Liver (tissue), 8 donors: ENCODE measurements at regions not wholly inside any gene's neighbourhood (a gene's known extent, or its start where the extent isn't known, plus 50 kb on each side); places are given as distances from the start of the nearest gene placed in this dataset.

ENCODE experiments used
- DNase-seq: peaks from one replicate; pipeline ENCODE4 v3.0.0-alpha.2; 2017; ENCODE audit warnings: low spot score
- H3K27ac ChIP-seq, 2 donors: one replicate each; pipeline ENCODE4 v1.7.0; 2013; ENCODE audit warnings: inconsistent platforms in 2 of 2, low read length in 2 of 2, control low read depth in 1 of 2, low read depth in 1 of 2, mild to moderate bottlenecking in 1 of 2
- H3K27me3 ChIP-seq, 4 donors: one replicate each; pipeline versions ENCODE4 v1.6.1 to v1.7.0; 2013; ENCODE audit warnings: low read length in 3 of 4, inconsistent platforms in 1 of 4, mild to moderate bottlenecking in 1 of 4, moderate library complexity in 1 of 4; ENCODE audit not compliant: control insufficient read depth in 4 of 4, insufficient read depth in 4 of 4
- H3K36me3 ChIP-seq, 4 donors: one replicate each; pipeline versions ENCODE4 v1.6.1 to v1.7.0; 2013; ENCODE audit warnings: low read length in 3 of 4, mild to moderate bottlenecking in 3 of 4, low read depth in 1 of 4, moderate library complexity in 1 of 4; ENCODE audit not compliant: control insufficient read depth in 4 of 4, insufficient read depth in 3 of 4
- H3K4me1 ChIP-seq, 4 donors: one replicate each; pipeline versions ENCODE4 v1.6.1 to v1.7.0; 2013; ENCODE audit warnings: low read length in 3 of 4, mild to moderate bottlenecking in 3 of 4, moderate library complexity in 1 of 4; ENCODE audit not compliant: control insufficient read depth in 4 of 4, insufficient read depth in 4 of 4
- H3K4me3 ChIP-seq, 3 donors: one replicate each; pipeline versions ENCODE4 v1.6.1 to v1.7.0; 2013; ENCODE audit warnings: low read length in 3 of 3, control low read depth in 1 of 3, low read depth in 1 of 3, mild to moderate bottlenecking in 1 of 3
- H3K9ac ChIP-seq, 2 donors: one replicate each; pipeline ENCODE4 v1.7.0; 2013; ENCODE audit warnings: low read length in 2 of 2, mild to moderate bottlenecking in 2 of 2, moderate library complexity in 2 of 2, control low read depth in 1 of 2, low read depth in 1 of 2
- H3K9me3 ChIP-seq, 4 donors: one replicate each; pipeline versions ENCODE4 v1.6.1 to v1.7.0; 2013; ENCODE audit warnings: low read length in 3 of 4; ENCODE audit not compliant: control insufficient read depth in 4 of 4
- EGR1 ChIP-seq, 2 donors: IDR thresholded peaks; 2 replicates each; pipeline ENCODE4 v1.6.1; 2016 to 2018; ENCODE audit warnings: antibody characterized with exemption in 2 of 2, low read depth in 2 of 2
- GABPA ChIP-seq, 2 donors: IDR thresholded peaks in 1 of 2; conservative IDR thresholded peaks in 1 of 2; 2 replicates each; pipeline ENCODE4 v1.6.1; 2016; ENCODE audit warnings: antibody characterized with exemption in 2 of 2, mild to moderate bottlenecking in 1 of 2, moderate library complexity in 1 of 2
- HNF4G ChIP-seq: IDR thresholded peaks from 2 replicates; pipeline ENCODE4 v1.6.1; 2016; ENCODE audit warnings: antibody characterized with exemption
- JUND ChIP-seq, 2 donors: IDR thresholded peaks; 2 replicates each; pipeline ENCODE4 v1.6.1; 2016; ENCODE audit warnings: antibody characterized with exemption in 2 of 2
- RXRA ChIP-seq, 2 donors: IDR thresholded peaks; 2 replicates each; pipeline ENCODE4 v1.6.1; 2017 to 2018; ENCODE audit warnings: antibody characterized with exemption in 2 of 2, mild to moderate bottlenecking in 1 of 2
- SP1 ChIP-seq: IDR thresholded peaks from 2 replicates; pipeline ENCODE4 v1.6.1; 2018; ENCODE audit warnings: antibody characterized with exemption, mild to moderate bottlenecking
- TAF1 ChIP-seq: conservative IDR thresholded peaks from 2 replicates; pipeline ENCODE4 v1.6.1; 2016; ENCODE audit warnings: antibody characterized with exemption, mild to moderate bottlenecking
- YY1 ChIP-seq: IDR thresholded peaks from 2 replicates; pipeline ENCODE4 v1.6.1; 2016; ENCODE audit warnings: antibody characterized with exemption, mild to moderate bottlenecking
- WGBS: extraction: QIAGEN DNeasy Blood & Tissue Kit; methylation state at CpG from one replicate; pipeline ENCODE4 v1.1.7; 2013; 5-methylcytosine and 5-hydroxymethylcytosine counted together
- TF ChIP-seq, protein P1 (sequence below): fragments of 150-350 bp; IDR thresholded peaks from 2 replicates; pipeline ENCODE4 v1.5.1; 2017; ENCODE audit warnings: improper control_type of control experiment, low read depth, low read length; ENCODE audit not compliant: missing input control
- TF ChIP-seq, protein P2 (sequence below): IDR thresholded peaks from 2 replicates; pipeline ENCODE4 v1.6.1; 2016; ENCODE audit warnings: antibody characterized with exemption
- TF ChIP-seq, protein P3 (sequence below): IDR thresholded peaks from 2 replicates; pipeline ENCODE4 v1.6.1; 2016; ENCODE audit warnings: antibody characterized with exemption
- TF ChIP-seq, protein P4 (sequence below): IDR thresholded peaks from 2 replicates; pipeline ENCODE4 v1.6.1; 2016; ENCODE audit warnings: antibody characterized with exemption, mild to moderate bottlenecking
- TF ChIP-seq, protein P5 (sequence below): IDR thresholded peaks from 2 replicates; pipeline ENCODE4 v1.6.1; 2016; ENCODE audit warnings: antibody characterized with exemption
- donor health status: healthy.
- donor health status: healthy.
- donor health status: healthy.
- donor health status: healthy.
- donor health status: healthy.

DNA sequence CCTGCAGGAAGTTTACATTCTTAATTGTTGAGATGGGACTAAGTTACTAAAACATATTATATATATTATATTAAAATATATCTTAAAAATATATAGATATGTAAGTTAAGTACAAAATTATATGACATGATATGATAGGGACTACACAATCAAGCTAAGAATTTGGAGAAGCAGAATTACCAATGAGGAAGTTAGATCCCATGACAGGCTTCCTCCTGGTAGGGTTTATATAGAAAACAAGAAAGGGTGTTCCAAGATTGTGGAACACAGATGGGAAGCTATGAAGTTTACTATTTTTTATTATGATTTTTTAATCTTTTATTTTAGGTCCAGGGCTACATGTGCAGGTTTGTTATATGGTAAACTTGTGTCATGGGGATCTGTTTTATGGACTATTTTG, 260.8 kb upstream of the ZFHX3 start:
- TF ChIP-seq YY1 (no peak), HNF4G (no peak), JUND (IDR thresholded peaks at IDR 0.05) (no peak), SP1 (no peak), TAF1 (no peak), GABPA (IDR thresholded peaks at IDR 0.05 in 1 of 2, conservative IDR thresholded peaks at IDR 0.05 in 1 of 2) (no peak), EGR1 (IDR thresholded peaks at IDR 0.05; ENCODE audit: low read depth in 2 of 2) (no peak)
- TF ChIP-seq, protein P1, sequence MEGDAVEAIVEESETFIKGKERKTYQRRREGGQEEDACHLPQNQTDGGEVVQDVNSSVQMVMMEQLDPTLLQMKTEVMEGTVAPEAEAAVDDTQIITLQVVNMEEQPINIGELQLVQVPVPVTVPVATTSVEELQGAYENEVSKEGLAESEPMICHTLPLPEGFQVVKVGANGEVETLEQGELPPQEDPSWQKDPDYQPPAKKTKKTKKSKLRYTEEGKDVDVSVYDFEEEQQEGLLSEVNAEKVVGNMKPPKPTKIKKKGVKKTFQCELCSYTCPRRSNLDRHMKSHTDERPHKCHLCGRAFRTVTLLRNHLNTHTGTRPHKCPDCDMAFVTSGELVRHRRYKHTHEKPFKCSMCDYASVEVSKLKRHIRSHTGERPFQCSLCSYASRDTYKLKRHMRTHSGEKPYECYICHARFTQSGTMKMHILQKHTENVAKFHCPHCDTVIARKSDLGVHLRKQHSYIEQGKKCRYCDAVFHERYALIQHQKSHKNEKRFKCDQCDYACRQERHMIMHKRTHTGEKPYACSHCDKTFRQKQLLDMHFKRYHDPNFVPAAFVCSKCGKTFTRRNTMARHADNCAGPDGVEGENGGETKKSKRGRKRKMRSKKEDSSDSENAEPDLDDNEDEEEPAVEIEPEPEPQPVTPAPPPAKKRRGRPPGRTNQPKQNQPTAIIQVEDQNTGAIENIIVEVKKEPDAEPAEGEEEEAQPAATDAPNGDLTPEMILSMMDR = no peak
- TF ChIP-seq, protein P2, sequence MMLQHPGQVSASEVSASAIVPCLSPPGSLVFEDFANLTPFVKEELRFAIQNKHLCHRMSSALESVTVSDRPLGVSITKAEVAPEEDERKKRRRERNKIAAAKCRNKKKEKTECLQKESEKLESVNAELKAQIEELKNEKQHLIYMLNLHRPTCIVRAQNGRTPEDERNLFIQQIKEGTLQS = no peak
- TF ChIP-seq, protein P3, sequence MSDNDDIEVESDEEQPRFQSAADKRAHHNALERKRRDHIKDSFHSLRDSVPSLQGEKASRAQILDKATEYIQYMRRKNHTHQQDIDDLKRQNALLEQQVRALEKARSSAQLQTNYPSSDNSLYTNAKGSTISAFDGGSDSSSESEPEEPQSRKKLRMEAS = no peak
- TF ChIP-seq, protein P4, sequence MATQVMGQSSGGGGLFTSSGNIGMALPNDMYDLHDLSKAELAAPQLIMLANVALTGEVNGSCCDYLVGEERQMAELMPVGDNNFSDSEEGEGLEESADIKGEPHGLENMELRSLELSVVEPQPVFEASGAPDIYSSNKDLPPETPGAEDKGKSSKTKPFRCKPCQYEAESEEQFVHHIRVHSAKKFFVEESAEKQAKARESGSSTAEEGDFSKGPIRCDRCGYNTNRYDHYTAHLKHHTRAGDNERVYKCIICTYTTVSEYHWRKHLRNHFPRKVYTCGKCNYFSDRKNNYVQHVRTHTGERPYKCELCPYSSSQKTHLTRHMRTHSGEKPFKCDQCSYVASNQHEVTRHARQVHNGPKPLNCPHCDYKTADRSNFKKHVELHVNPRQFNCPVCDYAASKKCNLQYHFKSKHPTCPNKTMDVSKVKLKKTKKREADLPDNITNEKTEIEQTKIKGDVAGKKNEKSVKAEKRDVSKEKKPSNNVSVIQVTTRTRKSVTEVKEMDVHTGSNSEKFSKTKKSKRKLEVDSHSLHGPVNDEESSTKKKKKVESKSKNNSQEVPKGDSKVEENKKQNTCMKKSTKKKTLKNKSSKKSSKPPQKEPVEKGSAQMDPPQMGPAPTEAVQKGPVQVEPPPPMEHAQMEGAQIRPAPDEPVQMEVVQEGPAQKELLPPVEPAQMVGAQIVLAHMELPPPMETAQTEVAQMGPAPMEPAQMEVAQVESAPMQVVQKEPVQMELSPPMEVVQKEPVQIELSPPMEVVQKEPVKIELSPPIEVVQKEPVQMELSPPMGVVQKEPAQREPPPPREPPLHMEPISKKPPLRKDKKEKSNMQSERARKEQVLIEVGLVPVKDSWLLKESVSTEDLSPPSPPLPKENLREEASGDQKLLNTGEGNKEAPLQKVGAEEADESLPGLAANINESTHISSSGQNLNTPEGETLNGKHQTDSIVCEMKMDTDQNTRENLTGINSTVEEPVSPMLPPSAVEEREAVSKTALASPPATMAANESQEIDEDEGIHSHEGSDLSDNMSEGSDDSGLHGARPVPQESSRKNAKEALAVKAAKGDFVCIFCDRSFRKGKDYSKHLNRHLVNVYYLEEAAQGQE = no peak
- TF ChIP-seq, protein P5, sequence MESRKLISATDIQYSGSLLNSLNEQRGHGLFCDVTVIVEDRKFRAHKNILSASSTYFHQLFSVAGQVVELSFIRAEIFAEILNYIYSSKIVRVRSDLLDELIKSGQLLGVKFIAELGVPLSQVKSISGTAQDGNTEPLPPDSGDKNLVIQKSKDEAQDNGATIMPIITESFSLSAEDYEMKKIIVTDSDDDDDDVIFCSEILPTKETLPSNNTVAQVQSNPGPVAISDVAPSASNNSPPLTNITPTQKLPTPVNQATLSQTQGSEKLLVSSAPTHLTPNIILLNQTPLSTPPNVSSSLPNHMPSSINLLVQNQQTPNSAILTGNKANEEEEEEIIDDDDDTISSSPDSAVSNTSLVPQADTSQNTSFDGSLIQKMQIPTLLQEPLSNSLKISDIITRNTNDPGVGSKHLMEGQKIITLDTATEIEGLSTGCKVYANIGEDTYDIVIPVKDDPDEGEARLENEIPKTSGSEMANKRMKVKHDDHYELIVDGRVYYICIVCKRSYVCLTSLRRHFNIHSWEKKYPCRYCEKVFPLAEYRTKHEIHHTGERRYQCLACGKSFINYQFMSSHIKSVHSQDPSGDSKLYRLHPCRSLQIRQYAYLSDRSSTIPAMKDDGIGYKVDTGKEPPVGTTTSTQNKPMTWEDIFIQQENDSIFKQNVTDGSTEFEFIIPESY = no peak
- Histone ChIP-seq H3K9me3 (peaks cover 0 to 1% (median 0%) of the 10 kb centered on the region in 4 donors), H3K9ac (no peak overlapping the region), H3K4me3 (no peak overlapping the region), H3K27ac (no peak overlapping the region), H3K36me3 (no peaks in the 10 kb centered on the region), H3K27me3 (peaks cover 0 to 4% (median under 1%) of the 10 kb centered on the region in 4 donors), H3K4me1 (no peaks in the 10 kb centered on the region)
- DNase-seq = no peak

DNA sequence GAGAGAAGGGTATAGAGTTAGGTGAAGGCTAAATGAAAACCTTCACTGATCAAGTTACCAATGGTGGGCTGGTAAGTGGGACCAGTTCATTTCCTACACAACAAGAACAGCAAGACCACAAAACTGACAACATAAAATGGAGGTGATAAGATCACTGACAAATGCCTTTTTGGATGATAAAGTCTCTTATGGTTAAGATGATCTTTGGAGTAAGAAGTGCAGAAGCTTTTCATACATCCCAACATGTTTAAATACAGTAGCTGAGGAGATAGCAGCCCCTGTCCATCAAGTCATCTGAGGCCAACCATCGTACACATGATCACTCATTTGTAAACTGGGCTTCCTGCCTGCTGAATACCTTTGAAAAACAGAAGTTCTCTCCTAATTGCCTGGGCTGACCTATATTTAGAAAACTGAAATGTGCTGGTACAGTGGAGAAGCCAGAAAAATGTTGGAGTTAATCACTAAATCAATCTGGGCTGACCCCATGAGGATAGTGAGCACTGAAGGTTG, 259.0 kb upstream of the ZFHX3 start:
- Histone ChIP-seq H3K36me3 (no peaks in the 10 kb centered on the region), H3K27me3 (peaks cover 0 to 4% (median under 1%) of the 10 kb centered on the region in 4 donors)
- 53% methylated on average over 1 of the region's 1 CpG for WGBS
- TF ChIP-seq SP1 (no peak), RXRA (IDR thresholded peaks at IDR 0.05) (no peak), HNF4G (no peak), EGR1 (IDR thresholded peaks at IDR 0.05; ENCODE audit: low read depth in 2 of 2) (no peak), YY1 (no peak), GABPA (IDR thresholded peaks at IDR 0.05 in 1 of 2, conservative IDR thresholded peaks at IDR 0.05 in 1 of 2) (no peak)
- TF ChIP-seq, protein P3 = no peak
- TF ChIP-seq, protein P1 = no peak
- TF ChIP-seq, protein P4 = no peak
- TF ChIP-seq, protein P5 = no peak

More for the DNA sequence above, 259.0 kb upstream of the ZFHX3 start:
- Histone ChIP-seq H3K27ac (no peak overlapping the region), H3K4me3 (no peak overlapping the region), H3K9me3 (no peaks in the 10 kb centered on the region), H3K9ac (no peak overlapping the region), H3K4me1 (no peaks in the 10 kb centered on the region)
- no peak for DNase-seq
